Panc1 (cell line): ENCODE measurements at regions not wholly inside any gene's neighbourhood (a gene's known extent, or its start where the extent isn't known, plus 50 kb on each side); places are given as distances from the start of the nearest gene placed in this dataset.

ENCODE experiments used
- ATAC-seq: fragments of 200-7000 bp; cut with Tn5 transposase; 2 replicates; pipeline ENCODE4 v1.9.1; 2020; ENCODE audit warnings: mild to moderate bottlenecking, moderate library complexity
- BruUV-seq: library from RNA; stranded (reverse); fragments of 400-500 nt; replicated peaks from 2 replicates; lab custom pipeline; 2021; lab: Mats Ljungman, UMichigan
- CTCF ChIA-PET: fragments of 300-600 bp; sonication (Branson Sonifier 250); formaldehyde crosslinking; loops from one replicate; lab custom pipeline; 2022; ENCODE audit warnings: antibody characterized with exemption; lab: Charles Lee
- POLR2A ChIA-PET: fragments of 300-600 bp; sonication (Branson Sonifier 250); formaldehyde crosslinking; loops from one replicate; lab custom pipeline; 2022; ENCODE audit warnings: antibody characterized with exemption; lab: Charles Lee
- DNase-seq: peaks from one replicate; pipeline ENCODE4 v3.0.0-alpha.2; 2010; ENCODE audit warnings: low read depth, low spot score
- H3K27ac ChIP-seq: 2 replicates; pipeline ENCODE4 v1.5.1; 2011; ENCODE audit warnings: mild to moderate bottlenecking, low read length, inconsistent platforms
- H3K27me3 ChIP-seq: fragments of 200-500 bp; sonication (Bioruptor generic); 2 replicates; pipeline ENCODE4 v1.6.0; 2014; ENCODE audit warnings: low read length, inconsistent platforms; ENCODE audit not compliant: control insufficient read depth, insufficient read depth
- H3K36me3 ChIP-seq: fragments of 200-500 bp; sonication (Bioruptor generic); 2 replicates; pipeline ENCODE4 v1.5.1; 2014; ENCODE audit warnings: inconsistent platforms, mild to moderate bottlenecking, low read length, moderate library complexity; ENCODE audit not compliant: control insufficient read depth, insufficient read depth
- H3K4me1 ChIP-seq: 2 replicates; pipeline ENCODE4 v1.5.1; 2011; ENCODE audit warnings: inconsistent platforms, mild to moderate bottlenecking, low read length, moderate library complexity; ENCODE audit not compliant: control insufficient read depth, insufficient read depth
- H3K4me3 ChIP-seq, 2 experiments: 2 replicates each; pipeline ENCODE4 v1.5.1; 2011 to 2012; ENCODE audit warnings: low read depth in 2 of 2, low read length in 2 of 2, mild to moderate bottlenecking in 2 of 2, inconsistent platforms in 1 of 2, moderate library complexity in 1 of 2
- H3K9me3 ChIP-seq: fragments of 200-500 bp; sonication (Bioruptor generic); 2 replicates; pipeline ENCODE4 v1.5.1; 2014; ENCODE audit warnings: low read depth, mild to moderate bottlenecking, inconsistent platforms, low read length, moderate library complexity; ENCODE audit not compliant: control insufficient read depth, insufficient read depth
- CTCF ChIP-seq: fragments of 450-650 bp; IDR thresholded peaks from 2 replicates; pipeline ENCODE4 v1.5.1; 2017; ENCODE audit warnings: mild to moderate bottlenecking
- POLR2AphosphoS5 ChIP-seq: IDR thresholded peaks from 2 replicates; pipeline ENCODE4 v1.6.1; 2012; ENCODE audit warnings: mild to moderate bottlenecking, low read depth, low read length, moderate library complexity
- REST ChIP-seq, 2 experiments: IDR thresholded peaks; 2 replicates each; pipeline ENCODE4 v1.6.1; 2011 to 2012; ENCODE audit warnings: low read depth in 2 of 2, control low read depth in 1 of 2, low read length in 1 of 2, mild to moderate bottlenecking in 1 of 2, moderate library complexity in 1 of 2; ENCODE audit not compliant: insufficient read depth in 1 of 2
- SIN3A ChIP-seq: IDR thresholded peaks from 2 replicates; pipeline ENCODE4 v1.6.1; 2012; ENCODE audit warnings: low read depth, mild to moderate bottlenecking, low read length, moderate library complexity, borderline replicate concordance; ENCODE audit not compliant: insufficient read depth
- TCF7L2 ChIP-seq: IDR thresholded peaks from 2 replicates; pipeline ENCODE4 v1.6.1; 2011; ENCODE audit warnings: mild to moderate bottlenecking, low read depth, low read length, inconsistent platforms
- in situ Hi-C: cut with HindIII; loops from 2 replicates; pipeline ENCODE4 v1.10.0; 2016; ENCODE audit warnings: low sequenced_read_pairs, low pct_unique_long_range_greater_than_20kb
- intact Hi-C: fragments of 100-400 bp; cut with micrococcal nuclease; formaldehyde crosslinking; loops from one replicate; pipeline ENCODE4 v1.10.0; 2022; ENCODE audit not compliant: unreplicated experiment

- no TSS peak for BruUV-seq
- no peaks in the 10 kb centered on the region for H3K9me3 ChIP-seq
- no peaks in the 10 kb centered on the region for H3K27me3 ChIP-seq
- DNase-seq, result no peak
- no peak overlapping the region for H3K4me3 ChIP-seq
- POLR2A ChIA-PET, result no interaction called here
- in situ Hi-C loops, result no loop called here
- intact Hi-C loops, result no loop called here
- no peaks in the 10 kb centered on the region for H3K4me1 ChIP-seq
- TF ChIP-seq SIN3A (no peak), POLR2AphosphoS5 (no peak), TCF7L2 (no peak)
- no peak for ATAC-seq
- no peak overlapping the region for H3K27ac ChIP-seq
- no peaks in the 10 kb centered on the region for H3K36me3 ChIP-seq
- CTCF ChIA-PET, result no interaction called here
Measured at GRCh38 chr5:167816354-167816753, 475.1 kb upstream of the WWC1 start.

GRCh38 chr5:167816864-167817263, 474.6 kb upstream of the WWC1 start:
- no peaks in the 10 kb centered on the region for H3K36me3 ChIP-seq
- ATAC-seq, result no peak
- DNase-seq, result no peak
- in situ Hi-C loops (no loop called here), intact Hi-C loops (no loop called here)
- H3K9me3 ChIP-seq, result no peaks in the 10 kb centered on the region
- no peak for TF ChIP-seq SIN3A
- H3K27ac ChIP-seq, result no peak overlapping the region
- CTCF ChIA-PET, result no interaction called here
- BruUV-seq, result no TSS peak
- H3K4me1 ChIP-seq, result no peaks in the 10 kb centered on the region
- POLR2A ChIA-PET, result no interaction called here
- H3K27me3 ChIP-seq, result 0 out of 2 replicates have a peak, but pooled peaks cover under 1% of the 10 kb centered on the region
- no peak overlapping the region for H3K4me3 ChIP-seq

- ATAC-seq (no peak), DNase-seq (no peak)
- intact Hi-C loops (no loop called here), in situ Hi-C loops (no loop called here)
- Histone ChIP-seq H3K27me3 (0 out of 2 replicates have a peak, but pooled peaks cover 3% of the 10 kb centered on the region), H3K9me3 (no peaks in the 10 kb centered on the region), H3K4me1 (no peaks in the 10 kb centered on the region), H3K27ac (no peak overlapping the region), H3K4me3 (no peak overlapping the region), H3K36me3 (no peaks in the 10 kb centered on the region)
- BruUV-seq, result no TSS peak
- POLR2A ChIA-PET, result no interaction called here
- TF ChIP-seq REST (IDR thresholded peaks at IDR 0.05; ENCODE audit: insufficient read depth in 1 of 2, low read depth in 2 of 2, low read length in 1 of 2) (no peak), POLR2AphosphoS5 (no peak), CTCF (no peak), TCF7L2 (no peak), SIN3A (no peak)
- CTCF ChIA-PET, result no interaction called here
Measured at GRCh38 chr5:167819406-167819805, 472.0 kb upstream of the WWC1 start.
